GM21528 (cell line): ENCODE measurements at regions not wholly inside any gene's neighbourhood (a gene's known extent, or its start where the extent isn't known, plus 50 kb on each side); places are given as distances from the start of the nearest gene placed in this dataset.

Experiments
- ATAC-seq: cut with Tn5 transposase; IDR thresholded peaks from one replicate; pipeline ENCODE4 v1.9.1; 2021; ENCODE audit warnings: mild to moderate bottlenecking, moderate library complexity; ENCODE audit not compliant: unreplicated experiment, low FRiP score

DNA sequence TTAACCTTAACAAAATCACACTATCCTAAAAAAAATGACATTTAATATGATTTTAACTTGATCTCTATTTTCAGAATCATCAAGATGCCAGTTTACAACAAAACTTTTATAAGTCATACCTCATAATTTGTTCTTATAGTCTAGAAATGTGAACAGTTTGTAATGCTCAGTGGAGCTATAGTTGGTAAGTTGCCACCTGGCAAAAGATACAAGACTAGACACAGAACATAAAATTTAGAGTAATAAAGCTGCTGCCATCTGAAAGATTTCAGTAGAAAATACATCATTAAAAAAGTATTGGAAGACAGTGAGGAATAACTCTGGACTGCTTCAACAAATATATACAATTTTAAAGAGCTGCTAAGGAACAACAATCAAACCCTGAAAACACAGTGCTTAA lies 233.8 kb downstream of the GABRG2 start:
- no peak for ATAC-seq

- ATAC-seq: no peak
Observed at GRCh38 chr5:162323466-162323865, 255.9 kb downstream of the GABRG2 start.

- ATAC-seq: no peak
Observed at GRCh38 chr5:162324328-162324727, 256.8 kb downstream of the GABRG2 start.

GRCh38 chr5:162325143-162325727 lies 257.7 kb downstream of the GABRG2 start:
- ATAC-seq: no peak

- no peak for ATAC-seq
Observed at GRCh38 chr5:162334944-162335343, 267.4 kb downstream of the GABRG2 start.

DNA sequence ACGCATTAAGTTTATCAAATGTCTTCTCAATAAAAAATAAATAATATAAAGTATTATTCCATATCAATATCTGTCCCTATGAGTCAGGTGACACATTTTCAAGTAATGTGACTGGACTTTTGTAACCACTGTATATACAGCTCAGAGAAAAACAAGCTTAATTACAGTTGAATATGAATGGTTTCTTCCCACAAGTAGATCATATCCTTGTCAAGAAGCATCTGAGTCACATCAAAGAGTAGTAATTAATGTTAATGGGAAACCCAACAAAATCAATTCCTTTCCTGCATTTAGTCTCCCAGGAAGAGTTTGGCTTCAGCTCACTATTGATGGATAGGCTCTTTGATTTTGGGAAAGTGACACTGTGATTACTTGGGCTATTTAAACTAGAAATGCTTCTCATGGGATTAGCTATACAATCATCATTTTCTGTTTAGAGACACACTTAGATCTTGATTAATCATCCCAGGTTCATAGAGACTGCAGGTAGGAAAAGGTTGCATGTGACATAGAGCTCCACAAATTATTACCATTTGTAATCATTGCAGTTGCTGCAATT lies 292.9 kb downstream of the GABRG2 start:
- no peak for ATAC-seq

DNA sequence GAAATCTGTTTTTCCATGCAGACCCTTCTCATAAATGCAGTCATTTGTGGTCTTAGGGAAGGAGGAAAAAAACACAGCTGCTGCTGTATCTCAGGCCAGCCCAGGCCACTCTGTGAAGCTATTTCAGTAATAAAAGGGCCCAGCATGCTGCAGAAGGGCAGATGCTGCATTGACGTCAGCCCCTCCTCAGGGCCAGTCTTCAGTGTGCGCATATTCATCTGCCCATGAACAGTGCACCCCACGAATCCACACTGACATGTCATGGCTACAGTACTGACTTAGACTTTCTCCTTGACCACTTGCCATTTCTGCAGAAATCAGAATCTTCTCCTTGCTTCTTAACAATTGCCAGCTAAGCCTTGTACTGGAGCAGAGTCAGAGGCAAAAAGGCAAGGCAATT lies 304.7 kb downstream of the GABRG2 start:
- no peak for ATAC-seq

DNA sequence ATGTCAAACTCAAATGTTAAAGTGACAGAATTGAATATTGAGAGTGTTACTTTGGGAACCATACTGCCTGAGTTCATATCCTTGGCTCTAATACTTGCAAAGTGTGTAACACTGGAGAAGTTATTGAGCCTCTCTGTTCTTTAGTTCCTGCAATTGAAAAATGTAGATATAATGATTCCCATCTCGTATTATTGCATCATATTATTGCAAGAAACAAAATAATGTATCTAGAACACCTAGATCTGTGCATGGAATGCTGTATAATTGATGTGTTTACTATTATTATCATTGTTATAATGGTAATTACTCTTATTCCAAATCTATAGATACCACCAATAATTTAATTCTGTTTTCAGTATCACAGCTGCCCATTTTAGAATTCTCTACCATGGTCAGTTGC lies 310.3 kb downstream of the GABRG2 start:
- no peak for ATAC-seq

DNA sequence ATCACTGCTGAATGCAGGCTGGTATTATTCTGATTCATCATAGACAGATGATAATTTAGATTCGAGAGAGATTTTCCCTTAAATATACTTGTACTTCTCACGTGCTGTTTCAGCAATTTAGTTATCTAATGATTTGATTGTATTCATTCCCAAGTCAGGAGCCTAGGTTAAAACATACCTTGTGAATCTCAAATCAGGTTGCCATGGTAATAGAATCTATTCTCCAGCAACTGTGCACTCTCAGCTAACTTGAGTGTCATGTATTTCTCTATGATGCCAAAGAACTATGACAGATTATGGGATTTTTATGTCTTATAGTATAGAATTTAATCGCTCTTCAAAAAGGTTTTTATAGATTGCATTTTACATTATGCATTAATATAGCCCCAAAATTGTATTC lies 315.3 kb downstream of the GABRG2 start:
- no peak for ATAC-seq

DNA sequence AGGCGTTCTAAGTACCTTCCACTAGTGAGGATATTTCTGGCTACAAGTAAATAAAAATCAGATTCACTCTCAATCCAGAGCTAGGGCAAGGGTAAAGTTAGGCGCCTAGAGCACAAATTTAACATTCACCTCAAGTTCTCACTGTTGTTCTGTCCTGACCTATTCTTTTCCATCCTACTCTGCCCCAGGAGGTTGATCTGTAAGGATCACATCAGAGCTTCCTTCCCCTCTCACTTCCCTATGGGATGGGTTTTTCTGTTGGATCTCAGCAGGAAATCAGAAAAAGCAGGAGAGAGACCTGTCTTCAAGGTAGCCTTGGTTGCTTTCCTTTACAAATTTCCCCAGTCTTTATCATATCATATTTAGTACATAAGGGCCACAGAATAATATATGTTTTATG lies 316.7 kb downstream of the GABRG2 start:
- no peak for ATAC-seq

- no peak for ATAC-seq
Observed at GRCh38 chr5:162391833-162392232, 324.3 kb downstream of the GABRG2 start.

DNA sequence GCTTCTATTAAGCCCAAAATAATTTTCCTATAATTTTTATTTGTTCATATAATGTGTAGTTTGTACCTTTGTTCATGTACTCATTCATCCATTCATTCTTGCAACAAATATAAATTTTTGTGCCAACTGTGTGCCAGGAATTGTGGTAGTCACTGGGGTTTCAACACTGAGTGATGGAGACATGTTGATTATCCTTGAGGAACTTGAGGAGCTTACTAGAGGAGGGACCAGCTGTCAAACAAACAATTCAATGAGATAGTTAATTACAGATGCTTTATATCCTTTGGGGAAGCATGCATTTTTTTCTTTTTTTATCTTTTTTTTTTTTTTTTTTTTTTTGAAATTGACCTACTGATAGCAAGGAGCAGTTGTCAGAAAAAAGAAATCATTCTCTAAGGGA lies 324.8 kb downstream of the GABRG2 start:
- no peak for ATAC-seq

DNA sequence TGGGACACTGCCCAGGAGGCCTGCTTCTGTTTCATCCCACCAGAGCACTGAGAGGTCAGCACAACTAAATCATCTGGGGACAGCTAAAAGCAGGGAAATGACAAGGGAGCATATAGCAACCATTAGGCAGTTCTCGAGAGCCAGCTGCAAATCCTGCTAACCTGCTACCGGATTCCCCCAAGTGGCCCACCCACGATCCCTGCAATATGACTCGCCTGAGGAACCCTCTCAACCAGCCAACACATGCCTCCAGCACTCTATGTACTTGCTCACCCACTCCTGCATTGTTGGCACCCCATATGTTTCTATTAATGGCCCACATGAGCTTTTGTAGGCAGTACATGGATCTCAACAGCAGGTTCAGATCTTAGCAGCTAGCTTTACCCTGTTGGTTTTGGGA lies 326.0 kb downstream of the GABRG2 start:
- no peak for ATAC-seq

DNA sequence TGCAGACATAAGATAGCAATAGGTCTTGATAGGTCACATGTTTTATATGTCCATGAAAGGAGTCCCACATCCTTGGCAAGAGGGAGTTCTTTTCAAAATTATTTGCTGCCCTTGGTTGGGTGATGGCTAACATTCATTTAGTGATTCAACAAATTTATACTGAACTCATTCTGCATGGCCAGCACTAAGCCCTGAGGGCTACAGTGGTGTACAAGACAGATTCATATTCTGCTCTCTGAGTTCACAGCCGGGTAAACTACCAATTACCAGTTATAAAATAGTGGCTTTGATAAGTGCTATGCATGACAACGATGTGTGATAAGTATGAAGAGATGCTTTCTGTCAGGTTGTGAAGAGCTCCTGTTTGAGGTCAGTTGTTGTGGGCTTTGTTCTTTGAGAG lies 340.0 kb downstream of the GABRG2 start:
- ATAC-seq: no peak

DNA sequence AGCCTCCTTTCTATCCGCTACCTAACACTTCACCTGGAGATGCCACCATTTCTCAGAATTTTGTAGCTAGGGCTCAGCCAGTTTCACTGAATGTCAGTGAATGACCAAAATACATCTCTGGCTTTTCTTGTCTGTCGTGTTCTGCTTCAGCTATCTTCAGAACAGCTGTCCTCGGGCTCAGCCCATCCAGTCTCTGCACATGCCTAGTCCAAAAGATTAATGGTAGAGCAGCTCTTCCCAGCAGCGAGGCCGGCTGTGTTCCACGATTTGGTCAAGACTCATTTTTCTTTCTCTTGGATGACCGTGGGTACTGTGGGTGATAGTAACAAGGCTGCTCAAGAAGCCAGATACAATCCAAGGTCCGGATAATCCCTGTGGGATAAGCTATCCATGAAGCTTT lies 342.8 kb downstream of the GABRG2 start:
- no peak for ATAC-seq

DNA sequence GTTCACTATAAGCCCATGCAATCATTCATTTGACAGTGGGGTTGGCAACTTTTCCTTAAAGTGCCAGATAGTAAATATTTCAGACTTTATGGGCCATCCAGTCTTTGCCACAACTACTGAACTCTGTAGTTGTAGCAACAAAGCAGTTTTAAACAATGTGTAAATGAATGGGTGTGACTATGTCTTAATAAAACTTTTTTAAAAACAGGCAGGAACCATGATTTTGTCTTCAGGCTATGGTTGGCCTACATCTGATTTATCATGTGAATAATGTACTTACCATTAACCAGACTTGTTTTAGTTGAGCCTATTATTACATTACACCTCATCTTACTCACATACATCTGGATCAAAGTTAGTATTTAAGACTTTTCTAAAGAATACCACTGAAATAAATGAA lies 361.6 kb downstream of the GABRG2 start:
- no peak for ATAC-seq

DNA sequence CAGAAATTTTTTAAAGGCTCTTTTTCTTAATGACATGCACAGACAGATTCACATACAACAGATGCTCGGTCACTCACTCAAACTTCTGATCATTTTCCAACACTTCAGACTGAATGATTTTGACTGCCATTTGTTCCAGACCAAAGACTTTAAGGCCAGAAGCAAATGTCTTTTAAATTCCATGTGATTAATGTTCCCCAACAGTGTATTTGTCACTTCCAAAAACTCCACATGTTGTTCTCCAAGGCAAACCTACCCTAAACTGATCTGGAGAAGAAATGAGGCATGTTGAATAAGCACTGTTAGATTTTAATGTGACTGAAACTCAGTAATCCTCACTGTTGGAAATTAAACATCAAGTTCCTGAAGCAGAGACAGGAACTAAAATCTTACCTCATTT lies 366.7 kb downstream of the GABRG2 start:
- no peak for ATAC-seq

GRCh38 chr5:162436055-162436454 lies 368.5 kb downstream of the GABRG2 start:
- no peak for ATAC-seq

GRCh38 chr5:162444129-162444762 lies 376.7 kb downstream of the GABRG2 start:
- no peak for ATAC-seq

DNA sequence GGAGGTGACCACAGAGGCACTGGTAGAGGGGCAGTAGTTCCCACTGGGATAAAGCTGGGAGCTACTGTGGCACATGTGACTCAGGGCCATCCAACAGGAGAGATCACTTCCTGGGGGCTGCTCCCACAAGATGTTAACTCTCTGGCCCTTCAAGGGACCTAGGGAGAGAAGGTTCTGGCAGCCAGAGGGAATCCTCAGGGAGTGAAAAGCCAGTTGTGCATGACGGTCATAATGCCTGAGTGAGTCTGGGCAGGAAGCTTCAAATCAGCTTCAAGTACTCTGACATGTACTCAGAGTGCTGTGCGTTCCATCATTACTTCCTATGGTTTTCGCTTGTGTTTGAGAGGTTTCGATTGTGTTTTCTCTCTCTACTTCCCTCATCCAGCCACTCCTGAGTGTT lies 388.5 kb downstream of the GABRG2 start:
- ATAC-seq: no peak

DNA sequence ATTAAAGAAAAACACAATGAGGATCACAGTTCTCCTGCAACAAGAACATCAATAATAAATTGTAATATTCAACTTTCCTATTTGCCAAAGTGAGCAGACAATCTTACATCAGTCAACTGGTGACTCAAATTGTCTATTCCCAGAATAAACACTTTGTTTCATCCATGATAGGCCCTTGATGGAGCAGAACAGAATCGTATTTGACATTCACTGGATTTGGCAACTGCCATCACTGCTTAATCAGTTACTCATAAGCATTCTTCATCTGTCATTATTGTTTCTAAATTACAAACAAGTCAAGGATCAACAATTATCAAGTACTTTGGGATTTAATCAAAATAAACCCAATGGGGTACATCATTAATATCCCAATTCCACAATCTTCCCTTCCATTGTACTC lies 398.4 kb downstream of the GABRG2 start:
- no peak for ATAC-seq

DNA sequence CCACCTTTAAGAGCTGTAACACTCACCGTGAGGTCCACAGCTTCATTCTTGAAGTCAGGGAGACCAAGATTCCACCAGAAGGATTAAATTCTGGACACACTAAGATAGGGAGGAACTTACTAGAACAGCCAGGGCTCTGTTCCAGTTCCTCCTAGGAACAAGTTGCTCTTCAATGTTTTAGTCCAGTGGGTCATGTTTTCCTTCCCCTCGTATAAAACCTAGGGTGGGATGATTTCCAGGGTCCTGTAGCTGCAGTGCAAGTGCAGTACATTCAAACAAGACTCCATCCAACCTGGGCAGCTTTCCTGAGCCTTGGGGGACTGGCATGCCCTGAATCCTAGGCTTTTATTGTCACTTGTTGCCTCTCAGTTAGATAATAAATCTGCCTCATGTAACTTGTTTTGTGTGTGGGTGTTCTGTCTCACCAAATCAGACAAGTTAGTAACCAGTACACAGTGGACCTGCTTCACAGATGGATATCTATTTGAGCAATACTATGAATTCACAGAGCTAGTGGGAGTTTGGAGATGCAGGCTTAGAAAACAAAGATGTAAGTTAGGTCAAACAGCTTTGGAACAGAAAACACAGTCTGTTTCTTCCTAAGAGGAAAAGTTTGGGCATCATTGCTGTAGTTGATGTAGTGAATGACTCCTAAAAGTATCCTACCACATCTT lies 405.6 kb downstream of the GABRG2 start:
- ATAC-seq: no peak
